ENCODE measurements at regions not wholly inside any gene's neighbourhood (a gene's known extent, or its start where the extent isn't known, plus 50 kb on each side); places are given as distances from the start of the nearest gene placed in this dataset.

- TF ChIP-seq EZH2 (IDR thresholded peaks at IDR 0.05; ENCODE audit: insufficient read depth, poor library complexity, severe bottlenecking) (no peak), EZH2phosphoT487 (IDR thresholded peaks at IDR 0.05; ENCODE audit: insufficient read depth, low read depth) (no peak)
Measured at GRCh38 chr14:99009871-99010270, 262.1 kb downstream of the BCL11B start.

Data from GM23248 (cell line).